Type B pancreatic cell (in vitro differentiated cells): ENCODE measurements at regions not wholly inside any gene's neighbourhood (a gene's known extent, or its start where the extent isn't known, plus 50 kb on each side); places are given as distances from the start of the nearest gene placed in this dataset.

Experiments used
- DNase-seq: peaks from one replicate; pipeline ENCODE4 v3.0.0; 2021; ENCODE audit warnings: mixed read lengths; ENCODE audit not compliant: unreplicated experiment; ENCODE audit errors: extremely low spot score
- H3K27ac Mint-ChIP-seq: 2 replicates; pipeline ENCODE4 v1.8.0; 2021; ENCODE audit warnings: mild to moderate bottlenecking, mixed read lengths
- H3K27me3 Mint-ChIP-seq: 2 replicates; pipeline ENCODE4 v1.8.0; 2021; ENCODE audit warnings: mixed read lengths
- H3K36me3 Mint-ChIP-seq: 2 replicates; pipeline ENCODE4 v1.8.0; 2021; ENCODE audit warnings: mixed read lengths
- H3K4me1 Mint-ChIP-seq: one replicate; pipeline ENCODE4 v1.8.0; 2021; ENCODE audit warnings: mixed read lengths; ENCODE audit not compliant: unreplicated experiment
- H3K4me3 Mint-ChIP-seq: 2 replicates; pipeline ENCODE4 v1.8.0; 2021; ENCODE audit warnings: mild to moderate bottlenecking, mixed read lengths
- H3K9me3 Mint-ChIP-seq: 2 replicates; pipeline ENCODE4 v1.8.0; 2021; ENCODE audit warnings: mixed read lengths
- CTCF ChIP-seq: fragments of 200-600 bp; sonication (generic); conservative IDR thresholded peaks from 2 replicates; pipeline ENCODE4 v1.5.0; 2021; ENCODE audit warnings: antibody characterized with exemption, mild to moderate bottlenecking

- no peaks in the 10 kb centered on the region for H3K36me3 Mint-ChIP-seq
- DNase-seq: no peak
- no peak overlapping the region for H3K27ac Mint-ChIP-seq
- no peak overlapping the region for H3K4me3 Mint-ChIP-seq
- no peaks in the 10 kb centered on the region for H3K27me3 Mint-ChIP-seq
- no peak for TF ChIP-seq CTCF
- no peaks in the 10 kb centered on the region for H3K4me1 Mint-ChIP-seq
- no peaks in the 10 kb centered on the region for H3K9me3 Mint-ChIP-seq
These were observed 509.6 kb upstream of the POM121L12 start for GRCh38 chr7:52525772-52526341.

DNA sequence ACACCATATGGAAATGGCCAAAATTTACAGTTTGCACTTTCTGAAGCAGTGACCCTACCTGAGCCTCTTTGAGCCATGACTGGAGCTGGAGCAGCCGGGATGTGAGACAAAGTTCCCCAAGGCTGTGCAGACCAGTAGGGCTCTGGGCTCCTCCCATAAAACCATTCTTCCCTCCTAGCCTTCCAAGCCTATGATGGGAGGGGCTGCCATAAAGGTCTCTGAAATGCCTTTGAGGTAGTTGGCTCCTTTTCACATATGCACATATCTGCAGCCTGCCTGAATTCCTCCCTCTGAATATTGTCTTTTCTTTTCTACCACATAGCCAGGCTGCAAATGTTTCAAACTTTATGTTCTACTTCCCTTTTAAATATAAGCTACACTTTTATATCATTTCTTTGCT, 516.6 kb upstream of the POM121L12 start:
- DNase-seq: no peak
- Mint-ChIP-seq H3K27me3 (no peaks in the 10 kb centered on the region), H3K4me3 (no peak overlapping the region), H3K9me3 (peaks cover 5% of the 10 kb centered on the region), H3K36me3 (no peaks in the 10 kb centered on the region), H3K4me1 (no peaks in the 10 kb centered on the region), H3K27ac (no peak overlapping the region)
- TF ChIP-seq CTCF: no peak

DNA sequence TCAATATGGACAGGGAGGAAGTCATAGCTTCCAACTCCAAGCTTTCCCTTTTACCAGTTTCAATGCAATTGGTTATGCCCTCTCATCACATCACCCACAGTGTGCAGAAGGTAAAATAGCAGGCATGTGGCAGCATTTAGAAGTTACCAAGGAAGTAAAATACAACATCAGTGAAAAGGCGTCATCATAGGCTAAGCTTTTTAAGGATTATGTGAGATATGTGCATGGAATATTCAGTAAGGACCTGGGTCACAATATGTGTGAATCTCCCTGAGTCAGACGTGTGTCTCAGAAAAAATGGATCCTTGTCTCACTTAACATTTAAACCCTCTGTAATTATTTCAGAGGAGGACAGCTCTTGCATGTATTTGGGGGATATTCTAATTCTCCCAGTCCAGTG, 522.8 kb upstream of the POM121L12 start:
- H3K27me3 Mint-ChIP-seq: no peaks in the 10 kb centered on the region
- no peak for TF ChIP-seq CTCF

GRCh38 chr7:52507546-52508255, 527.7 kb upstream of the POM121L12 start:
- H3K4me1 Mint-ChIP-seq: no peaks in the 10 kb centered on the region
- no peaks in the 10 kb centered on the region for H3K9me3 Mint-ChIP-seq
- no peak for TF ChIP-seq CTCF
- H3K4me3 Mint-ChIP-seq: no peak overlapping the region
- H3K27ac Mint-ChIP-seq: no peak overlapping the region
- H3K27me3 Mint-ChIP-seq: no peaks in the 10 kb centered on the region
- DNase-seq: no peak
- no peaks in the 10 kb centered on the region for H3K36me3 Mint-ChIP-seq

More for the DNA sequence above, 522.8 kb upstream of the POM121L12 start:
- H3K4me1 Mint-ChIP-seq: no peaks in the 10 kb centered on the region
- no peak for DNase-seq
- H3K36me3 Mint-ChIP-seq: no peaks in the 10 kb centered on the region
- no peak overlapping the region for H3K27ac Mint-ChIP-seq
- no peak overlapping the region for H3K4me3 Mint-ChIP-seq
- peaks cover 3% of the 10 kb centered on the region for H3K9me3 Mint-ChIP-seq

GRCh38 chr7:52506325-52506724, 529.1 kb upstream of the POM121L12 start:
- no peaks in the 10 kb centered on the region for H3K4me1 Mint-ChIP-seq
- H3K9me3 Mint-ChIP-seq: no peaks in the 10 kb centered on the region
- no peak overlapping the region for H3K27ac Mint-ChIP-seq
- H3K4me3 Mint-ChIP-seq: no peak overlapping the region
- no peak for DNase-seq
- H3K27me3 Mint-ChIP-seq: no peaks in the 10 kb centered on the region
- no peak for TF ChIP-seq CTCF
- no peaks in the 10 kb centered on the region for H3K36me3 Mint-ChIP-seq
